Right atrium auricular region (tissue), 2 donors: ENCODE measurements at regions not wholly inside any gene's neighbourhood (a gene's known extent, or its start where the extent isn't known, plus 50 kb on each side); places are given as distances from the start of the nearest gene placed in this dataset.

Source experiments
- DNase-seq: peaks from one replicate; pipeline ENCODE4 v3.0.0-alpha.2; 2019; ENCODE audit warnings: low spot score
- H3K27ac ChIP-seq, 2 donors: fragments of 200-600 bp; sonication (generic); 1 replicate in 1 of 2; 2 replicates in 1 of 2; pipeline ENCODE4 v1.5.1; 2016 to 2019
- H3K27me3 ChIP-seq, 2 donors: fragments of 200-600 bp; sonication (generic); one replicate each; pipeline versions ENCODE4 v1.5.1 to v1.6.0; 2017 to 2019
- H3K36me3 ChIP-seq: fragments of 200-600 bp; sonication (generic); one replicate; pipeline ENCODE4 v1.5.1; 2016
- H3K4me1 ChIP-seq, 2 donors: fragments of 200-600 bp; sonication (generic); one replicate each; pipeline versions ENCODE4 v1.5.1 to v1.6.0; 2017 to 2019
- H3K4me3 ChIP-seq, 2 donors: fragments of 200-600 bp; sonication (generic); 1 replicate in 1 of 2; 2 replicates in 1 of 2; pipeline ENCODE4 v1.5.1; 2017 to 2019; ENCODE audit warnings: mild to moderate bottlenecking in 1 of 2, moderate library complexity in 1 of 2
- H3K9me3 ChIP-seq, 2 donors: fragments of 200-600 bp; sonication (generic); one replicate each; pipeline ENCODE4 v1.5.1; 2019
- TF ChIP-seq, protein P1 (sequence below), 2 donors: fragments of 200-600 bp; sonication (generic); IDR thresholded peaks; one replicate each; pipeline ENCODE4 v1.5.1; 2019; ENCODE audit warnings: antibody characterized with exemption in 2 of 2

DNA sequence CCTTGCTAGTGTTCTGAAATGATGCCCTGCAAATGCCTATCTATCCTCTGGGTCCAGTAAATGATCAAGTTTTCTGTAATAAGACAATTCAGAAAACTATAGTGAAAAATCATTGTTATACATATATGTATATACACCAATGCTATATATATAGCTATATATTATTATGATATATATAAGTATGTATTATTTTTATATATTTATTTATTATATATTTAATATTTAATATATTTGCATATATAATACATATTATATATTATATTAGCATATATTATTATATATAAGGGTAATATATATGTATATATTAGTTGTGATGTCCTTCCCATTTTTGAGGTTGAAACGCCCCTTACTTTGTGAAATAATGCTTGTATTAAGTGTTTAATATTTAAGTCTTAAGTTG is 181.4 kb upstream of the CACNA2D1 start:
- Histone ChIP-seq H3K4me3 (no peak overlapping the region), H3K27me3 (no peaks in the 10 kb centered on the region), H3K9me3 (no peaks in the 10 kb centered on the region), H3K4me1 (no peaks in the 10 kb centered on the region), H3K36me3 (no peaks in the 10 kb centered on the region), H3K27ac (no peak overlapping the region)
- TF ChIP-seq, protein P1, sequence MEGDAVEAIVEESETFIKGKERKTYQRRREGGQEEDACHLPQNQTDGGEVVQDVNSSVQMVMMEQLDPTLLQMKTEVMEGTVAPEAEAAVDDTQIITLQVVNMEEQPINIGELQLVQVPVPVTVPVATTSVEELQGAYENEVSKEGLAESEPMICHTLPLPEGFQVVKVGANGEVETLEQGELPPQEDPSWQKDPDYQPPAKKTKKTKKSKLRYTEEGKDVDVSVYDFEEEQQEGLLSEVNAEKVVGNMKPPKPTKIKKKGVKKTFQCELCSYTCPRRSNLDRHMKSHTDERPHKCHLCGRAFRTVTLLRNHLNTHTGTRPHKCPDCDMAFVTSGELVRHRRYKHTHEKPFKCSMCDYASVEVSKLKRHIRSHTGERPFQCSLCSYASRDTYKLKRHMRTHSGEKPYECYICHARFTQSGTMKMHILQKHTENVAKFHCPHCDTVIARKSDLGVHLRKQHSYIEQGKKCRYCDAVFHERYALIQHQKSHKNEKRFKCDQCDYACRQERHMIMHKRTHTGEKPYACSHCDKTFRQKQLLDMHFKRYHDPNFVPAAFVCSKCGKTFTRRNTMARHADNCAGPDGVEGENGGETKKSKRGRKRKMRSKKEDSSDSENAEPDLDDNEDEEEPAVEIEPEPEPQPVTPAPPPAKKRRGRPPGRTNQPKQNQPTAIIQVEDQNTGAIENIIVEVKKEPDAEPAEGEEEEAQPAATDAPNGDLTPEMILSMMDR (IDR thresholded peaks at IDR 0.05), result no peak
- DNase-seq, result no peak

DNA sequence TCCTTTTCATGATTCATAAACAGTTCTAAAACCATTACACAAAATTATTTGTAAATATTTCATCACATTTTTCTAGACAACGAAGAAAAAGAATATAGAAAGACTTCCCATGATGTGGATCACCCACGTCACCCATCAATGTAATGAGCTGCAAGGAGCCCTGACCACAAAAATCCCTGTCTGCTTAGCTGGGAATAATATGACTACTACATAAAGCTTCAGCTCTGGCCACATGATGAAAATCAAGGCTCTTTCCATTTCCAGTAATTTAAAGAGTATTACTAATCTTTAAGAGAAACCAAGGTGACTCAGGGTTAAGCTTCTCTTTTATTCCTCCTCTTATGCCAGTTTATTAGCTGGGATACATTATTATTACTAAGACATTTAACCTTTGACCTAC is 180.8 kb upstream of the CACNA2D1 start:
- no peaks in the 10 kb centered on the region for H3K4me1 ChIP-seq

DNA sequence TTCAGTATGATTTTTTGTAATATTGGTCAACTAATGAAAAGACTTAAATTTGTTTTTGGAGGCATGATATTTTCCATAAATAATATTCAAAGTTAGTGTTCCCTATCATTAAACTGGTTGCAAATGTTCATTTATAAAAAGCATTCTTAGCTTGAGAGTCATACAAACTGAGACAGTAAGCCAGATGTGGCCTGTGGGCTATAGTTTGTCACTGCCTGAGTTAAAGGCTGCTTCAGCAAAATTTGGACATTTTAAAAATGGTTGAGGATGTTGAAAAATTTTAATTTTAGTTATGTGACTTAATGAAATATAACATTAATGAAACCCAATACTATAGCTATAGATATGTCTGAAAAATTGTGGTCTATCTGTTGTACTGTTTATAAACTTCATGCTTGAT is 180.2 kb upstream of the CACNA2D1 start:
- no peaks in the 10 kb centered on the region for H3K36me3 ChIP-seq
- no peak for DNase-seq
- no peaks in the 10 kb centered on the region for H3K27me3 ChIP-seq
- H3K27ac ChIP-seq, result no peak overlapping the region
- no peak overlapping the region for H3K4me3 ChIP-seq
- H3K9me3 ChIP-seq, result no peaks in the 10 kb centered on the region
- H3K4me1 ChIP-seq, result no peaks in the 10 kb centered on the region
- TF ChIP-seq, protein P1 (IDR thresholded peaks at IDR 0.05), result no peak

More for the DNA sequence above, 180.8 kb upstream of the CACNA2D1 start:
- TF ChIP-seq, protein P1 (IDR thresholded peaks at IDR 0.05), result no peak
- Histone ChIP-seq H3K4me3 (no peak overlapping the region), H3K27me3 (no peaks in the 10 kb centered on the region), H3K36me3 (no peaks in the 10 kb centered on the region), H3K9me3 (no peaks in the 10 kb centered on the region), H3K27ac (no peak overlapping the region)
- DNase-seq, result no peak

DNA sequence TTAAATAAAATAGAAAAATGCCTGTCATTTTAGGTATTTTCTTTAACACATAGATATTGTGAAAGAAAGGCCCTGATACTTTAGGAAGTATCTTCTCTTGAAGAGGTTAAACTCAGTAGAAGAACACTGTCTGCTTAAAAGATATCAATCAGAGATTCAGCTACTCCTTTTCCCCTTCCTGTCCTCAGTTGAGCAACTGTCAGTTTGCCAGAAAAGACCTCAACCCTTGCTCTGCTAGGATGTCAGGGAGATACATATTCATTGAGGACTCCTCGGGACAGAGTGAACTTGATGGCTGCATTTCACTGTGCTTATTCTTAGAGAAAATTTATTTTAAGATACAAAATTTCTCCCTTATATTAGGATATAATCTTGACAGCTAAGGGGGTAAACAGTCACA is 173.6 kb upstream of the CACNA2D1 start:
- no peak for DNase-seq
- Histone ChIP-seq H3K4me3 (no peak overlapping the region), H3K27me3 (no peaks in the 10 kb centered on the region), H3K9me3 (no peaks in the 10 kb centered on the region), H3K36me3 (no peaks in the 10 kb centered on the region), H3K4me1 (no peaks in the 10 kb centered on the region), H3K27ac (no peak overlapping the region)
- TF ChIP-seq, protein P1 (IDR thresholded peaks at IDR 0.05), result no peak

DNA sequence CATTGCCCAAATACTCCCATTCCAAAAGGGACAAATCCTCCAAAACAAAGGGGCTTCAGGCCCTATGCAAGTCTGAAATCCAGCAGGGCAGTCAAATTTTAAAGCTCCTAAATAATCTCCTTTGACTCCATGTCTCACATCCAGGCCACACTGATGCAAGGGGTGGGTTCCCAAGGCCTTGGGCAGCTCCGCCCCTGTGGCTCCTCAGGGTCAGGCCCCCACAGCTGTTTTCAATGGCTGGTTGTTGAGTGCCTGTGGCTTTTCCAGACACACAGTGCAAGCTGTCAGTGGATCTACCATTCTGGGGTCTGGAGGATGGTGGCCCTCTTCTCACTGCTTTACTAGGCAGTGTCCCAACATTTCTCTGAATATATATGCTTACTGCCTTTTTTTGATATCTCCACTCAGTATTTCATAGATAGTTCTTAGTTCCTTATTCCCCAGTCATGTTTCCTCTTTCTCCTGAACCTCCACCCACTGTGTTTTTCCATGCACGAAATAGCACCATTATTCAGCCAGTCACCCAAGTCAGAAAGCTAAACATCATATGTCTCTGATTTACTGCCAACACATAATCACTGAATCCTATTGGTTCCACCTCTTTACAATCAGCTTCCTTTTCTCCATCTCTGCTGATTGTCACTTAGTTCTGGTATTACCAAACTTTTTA is 172.6 kb upstream of the CACNA2D1 start:
- H3K27me3 ChIP-seq, result no peaks in the 10 kb centered on the region
- no peak overlapping the region for H3K27ac ChIP-seq
- no peak for DNase-seq
- H3K36me3 ChIP-seq, result no peaks in the 10 kb centered on the region
- TF ChIP-seq, protein P1 (IDR thresholded peaks at IDR 0.05), result no peak
- no peaks in the 10 kb centered on the region for H3K9me3 ChIP-seq
- H3K4me3 ChIP-seq, result no peak overlapping the region
- no peaks in the 10 kb centered on the region for H3K4me1 ChIP-seq

DNA sequence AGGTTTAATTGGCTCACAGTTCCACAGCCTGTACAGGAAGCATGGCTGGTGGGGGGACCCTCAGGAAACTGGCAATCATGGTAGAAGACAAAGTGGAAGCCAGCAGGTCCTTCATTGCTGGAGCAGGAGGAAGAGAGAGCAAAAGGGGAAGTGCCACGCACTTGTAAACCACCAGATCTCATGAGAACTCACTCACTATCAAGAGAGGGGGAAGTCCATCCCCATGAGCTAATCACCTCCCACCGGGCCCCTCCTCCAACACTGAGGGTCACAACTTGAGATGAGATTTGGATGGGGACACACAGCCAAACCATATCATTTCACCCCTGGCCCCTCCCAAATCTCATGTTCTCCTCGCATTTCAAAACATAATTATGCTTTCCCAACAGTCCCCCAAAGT is 171.9 kb upstream of the CACNA2D1 start:
- no peak for DNase-seq
- Histone ChIP-seq H3K9me3 (no peaks in the 10 kb centered on the region), H3K27me3 (no peaks in the 10 kb centered on the region), H3K36me3 (no peaks in the 10 kb centered on the region), H3K4me3 (no peak overlapping the region), H3K27ac (no peak overlapping the region), H3K4me1 (no peaks in the 10 kb centered on the region)
- TF ChIP-seq, protein P1 (IDR thresholded peaks at IDR 0.05), result no peak
